Left ventricle myocardium inferior (tissue), 1 donor: ENCODE measurements at regions not wholly inside any gene's neighbourhood (a gene's known extent, or its start where the extent isn't known, plus 50 kb on each side); places are given as distances from the start of the nearest gene placed in this dataset.
"Not testable (repeated sequence)": the region's sequence is repeated elsewhere in the genome, so short reads cannot be mapped to it uniquely, and the experiment has no call there.

Source experiments
- DNase-seq: peaks from one replicate; pipeline ENCODE4 v3.0.0-alpha.2; 2020
- H3K27ac ChIP-seq: fragments of 200-600 bp; replicated peaks from 2 replicates; pipeline ENCODE4 v1.8.0; 2021
- H3K27me3 ChIP-seq: fragments of 200-600 bp; 2 replicates; pipeline ENCODE4 v1.8.0; 2021; ENCODE audit warnings: low read depth
- H3K36me3 ChIP-seq: fragments of 200-600 bp; 2 replicates; pipeline ENCODE4 v1.8.0; 2021
- H3K4me1 ChIP-seq: fragments of 200-600 bp; 2 replicates; pipeline ENCODE4 v1.8.0; 2021
- H3K4me3 ChIP-seq: fragments of 200-600 bp; 2 replicates; pipeline ENCODE4 v1.8.0; 2021; ENCODE audit warnings: mild to moderate bottlenecking, moderate library complexity
- H3K9me3 ChIP-seq: fragments of 200-600 bp; replicated peaks from 2 replicates; pipeline ENCODE4 v1.8.0; 2021
- CTCF ChIP-seq: fragments of 200-600 bp; IDR thresholded peaks from 2 replicates; pipeline ENCODE4 v1.8.0; 2021; ENCODE audit warnings: antibody characterized with exemption, mild to moderate bottlenecking, borderline replicate concordance
- intact Hi-C: fragments of 100-400 bp; cut with micrococcal nuclease; formaldehyde crosslinking; loops from one replicate; pipeline ENCODE4 v1.11.0; 2022
- donor health status: DM: no; HTN: yes; CAD: no; lungs with severe emphysema.

GRCh38 chr2:47295131-47295980 lies 73.8 kb upstream of the EPCAM start:
- H3K27ac ChIP-seq: no peak overlapping the region
- no peak overlapping the region for H3K4me3 ChIP-seq
- TF ChIP-seq CTCF: no peak

GRCh38 chr2:47293976-47294375 lies 75.1 kb upstream of the EPCAM start:
- H3K27me3 ChIP-seq: no peaks in the 10 kb centered on the region
- no peaks in the 10 kb centered on the region for H3K9me3 ChIP-seq
- H3K4me1 ChIP-seq: no peaks in the 10 kb centered on the region
- intact Hi-C loops: no loop called here
- no peaks in the 10 kb centered on the region for H3K36me3 ChIP-seq
- H3K27ac ChIP-seq: no peak overlapping the region
- H3K4me3 ChIP-seq: no peak overlapping the region
- TF ChIP-seq CTCF: no peak
- DNase-seq: no peak

More at GRCh38 chr2:47295131-47295980, 73.8 kb upstream of the EPCAM start:
- no peak for DNase-seq
- Histone ChIP-seq H3K9me3 (no peaks in the 10 kb centered on the region), H3K27me3 (no peaks in the 10 kb centered on the region), H3K36me3 (no peaks in the 10 kb centered on the region), H3K4me1 (no peaks in the 10 kb centered on the region)
- intact Hi-C loops: no loop called here

- no peak for TF ChIP-seq CTCF
- no peak for DNase-seq
- intact Hi-C loops: no loop called here
- Histone ChIP-seq H3K36me3 (no peaks in the 10 kb centered on the region), H3K4me3 (no peak overlapping the region), H3K27me3 (no peaks in the 10 kb centered on the region), H3K27ac (no peak overlapping the region), H3K4me1 (no peaks in the 10 kb centered on the region), H3K9me3 (no peaks in the 10 kb centered on the region)
These were observed 80.2 kb upstream of the EPCAM start for GRCh38 chr2:47288864-47289263.

- DNase-seq: no peak
- H3K36me3 ChIP-seq: no peaks in the 10 kb centered on the region
- no peak for TF ChIP-seq CTCF
- H3K27ac ChIP-seq: no peak overlapping the region
- intact Hi-C loops: no loop called here
- H3K9me3 ChIP-seq: no peaks in the 10 kb centered on the region
- H3K4me3 ChIP-seq: no peak overlapping the region
- H3K4me1 ChIP-seq: no peaks in the 10 kb centered on the region
- H3K27me3 ChIP-seq: no peaks in the 10 kb centered on the region
These were observed 85.5 kb upstream of the EPCAM start for GRCh38 chr2:47283659-47284058.

GRCh38 chr2:47282621-47283272 lies 86.4 kb upstream of the EPCAM start:
- H3K4me3 ChIP-seq: no peak overlapping the region
- DNase-seq: no peak
- intact Hi-C loops: no loop called here
- no peak overlapping the region for H3K27ac ChIP-seq
- no peaks in the 10 kb centered on the region for H3K27me3 ChIP-seq
- no peak for TF ChIP-seq CTCF
- no peaks in the 10 kb centered on the region for H3K4me1 ChIP-seq
- no peaks in the 10 kb centered on the region for H3K36me3 ChIP-seq
- no peaks in the 10 kb centered on the region for H3K9me3 ChIP-seq

GRCh38 chr2:47279525-47279924 lies 89.6 kb upstream of the EPCAM start:
- intact Hi-C loops, DNase-seq: not testable (repeated sequence)

More at GRCh38 chr2:47279525-47279924, 89.6 kb upstream of the EPCAM start:
- H3K27ac ChIP-seq, H3K9me3 ChIP-seq, H3K27me3 ChIP-seq, H3K4me3 ChIP-seq, H3K36me3 ChIP-seq: not testable (repeated sequence)
- H3K4me1 ChIP-seq: peaks cover 10% of the 10 kb centered on the region
